Neutrophil (primary cell): ENCODE measurements at regions not wholly inside any gene's neighbourhood (a gene's known extent, or its start where the extent isn't known, plus 50 kb on each side); places are given as distances from the start of the nearest gene placed in this dataset.

Source experiments
- H3K27ac ChIP-seq: fragments of 200-600 bp; sonication (generic); 2 replicates; pipeline ENCODE4 v1.5.1; 2016; ENCODE audit warnings: mild to moderate bottlenecking, moderate library complexity
- H3K27me3 ChIP-seq: fragments of 200-600 bp; sonication (generic); 2 replicates; pipeline ENCODE4 v1.6.0; 2016; ENCODE audit warnings: mild to moderate bottlenecking
- H3K36me3 ChIP-seq: fragments of 200-600 bp; sonication (generic); 2 replicates; pipeline ENCODE4 v1.5.1; 2017
- H3K4me1 ChIP-seq, 2 experiments: fragments of 200-600 bp in 1 of 2; sonication (generic) in 1 of 2; 1 replicate in 1 of 2; 2 replicates in 1 of 2; pipeline versions ENCODE4 v1.5.1 to v1.6.1; 2013 to 2016; ENCODE audit warnings: low read depth in 1 of 2, low read length in 1 of 2, mild to moderate bottlenecking in 1 of 2, moderate library complexity in 1 of 2; ENCODE audit not compliant: control insufficient read depth in 1 of 2, insufficient read depth in 1 of 2
- H3K4me3 ChIP-seq, 2 experiments: fragments of 200-600 bp in 1 of 2; sonication (generic) in 1 of 2; 1 replicate in 1 of 2; 2 replicates in 1 of 2; pipeline ENCODE4 v1.5.1; 2013 to 2016; ENCODE audit warnings: low read depth in 1 of 2, low read length in 1 of 2, mild to moderate bottlenecking in 1 of 2, moderate library complexity in 1 of 2
- H3K9me3 ChIP-seq: fragments of 200-600 bp; sonication (generic); 2 replicates; pipeline ENCODE4 v1.5.1; 2016
- CTCF ChIP-seq: fragments of 200-600 bp; sonication (generic); IDR thresholded peaks from 2 replicates; pipeline ENCODE4 v1.5.1; 2016; ENCODE audit warnings: antibody characterized with exemption

- Histone ChIP-seq H3K27me3 (peaks cover 4% of the 10 kb centered on the region), H3K27ac (no peak overlapping the region), H3K4me1 (no peaks in the 10 kb centered on the region), H3K36me3 (no peaks in the 10 kb centered on the region), H3K9me3 (no peaks in the 10 kb centered on the region), H3K4me3 (no peak overlapping the region)
- no peak for TF ChIP-seq CTCF
Observed at GRCh38 chr14:104434214-104435076, 145.1 kb upstream of the C14orf180 start.

- no peak for TF ChIP-seq CTCF
- Histone ChIP-seq H3K4me3 (no peak overlapping the region), H3K27me3 (peaks cover 4% of the 10 kb centered on the region), H3K36me3 (no peaks in the 10 kb centered on the region), H3K27ac (no peak overlapping the region), H3K9me3 (no peaks in the 10 kb centered on the region), H3K4me1 (no peaks in the 10 kb centered on the region)
Observed at GRCh38 chr14:104435147-104436046, 144.2 kb upstream of the C14orf180 start.

- Histone ChIP-seq H3K4me3 (no peak overlapping the region), H3K27me3 (peaks cover 4% of the 10 kb centered on the region)
- no peak for TF ChIP-seq CTCF
Observed at GRCh38 chr14:104436047-104436591, 143.4 kb upstream of the C14orf180 start.

GRCh38 chr14:104436741-104437701 lies 142.5 kb upstream of the C14orf180 start:
- Histone ChIP-seq H3K9me3 (no peaks in the 10 kb centered on the region), H3K27ac (no peak overlapping the region), H3K36me3 (no peaks in the 10 kb centered on the region), H3K27me3 (peaks cover 4% of the 10 kb centered on the region), H3K4me3 (no peak overlapping the region), H3K4me1 (no peaks in the 10 kb centered on the region)
- no peak for TF ChIP-seq CTCF

More at GRCh38 chr14:104436047-104436591, 143.4 kb upstream of the C14orf180 start:
- Histone ChIP-seq H3K9me3 (no peaks in the 10 kb centered on the region), H3K27ac (no peak overlapping the region), H3K36me3 (no peaks in the 10 kb centered on the region), H3K4me1 (no peaks in the 10 kb centered on the region)

- no peaks in the 10 kb centered on the region for H3K9me3 ChIP-seq
- no peak for TF ChIP-seq CTCF
- H3K4me3 ChIP-seq = no peak overlapping the region
- H3K27ac ChIP-seq = no peak overlapping the region
- H3K36me3 ChIP-seq = no peaks in the 10 kb centered on the region
- H3K27me3 ChIP-seq = peaks cover 4% of the 10 kb centered on the region
- no peaks in the 10 kb centered on the region for H3K4me1 ChIP-seq
Observed at GRCh38 chr14:104437703-104438102, 141.9 kb upstream of the C14orf180 start.
